Brain pericyte (primary cell): ENCODE measurements at regions not wholly inside any gene's neighbourhood (a gene's known extent, or its start where the extent isn't known, plus 50 kb on each side); places are given as distances from the start of the nearest gene placed in this dataset.

Experiments
- DNase-seq: peaks from one replicate; pipeline ENCODE4 v3.0.0-alpha.2; 2012; ENCODE audit warnings: low read depth, low spot score

GRCh38 chr3:72115307-72115706, 330.4 kb upstream of the PROK2 start:
- DNase-seq, result no peak

GRCh38 chr3:72114773-72115172, 329.8 kb upstream of the PROK2 start:
- DNase-seq, result no peak

GRCh38 chr3:72113964-72114363, 329.0 kb upstream of the PROK2 start:
- DNase-seq, result no peak

- DNase-seq, result no peak
Measured at GRCh38 chr3:72113564-72113963, 328.6 kb upstream of the PROK2 start.

GRCh38 chr3:72112435-72112834, 327.5 kb upstream of the PROK2 start:
- DNase-seq, result no peak

GRCh38 chr3:72111265-72112205, 326.6 kb upstream of the PROK2 start:
- DNase-seq, result no peak

GRCh38 chr3:72109327-72110259, 324.6 kb upstream of the PROK2 start:
- DNase-seq, result no peak

GRCh38 chr3:72105306-72105705, 320.4 kb upstream of the PROK2 start:
- no peak for DNase-seq

GRCh38 chr3:72102112-72102616, 317.2 kb upstream of the PROK2 start:
- no peak for DNase-seq

- DNase-seq, result no peak
Measured at GRCh38 chr3:72101494-72101893, 316.5 kb upstream of the PROK2 start.

GRCh38 chr3:72100601-72101187, 315.7 kb upstream of the PROK2 start:
- DNase-seq, result peak; percentile 26

GRCh38 chr3:72100080-72100511, 315.1 kb upstream of the PROK2 start:
- DNase-seq, result no peak

- no peak for DNase-seq
Measured at GRCh38 chr3:72099326-72100079, 314.6 kb upstream of the PROK2 start.

- no peak for DNase-seq
Measured at GRCh38 chr3:72097053-72097452, 312.1 kb upstream of the PROK2 start.

- DNase-seq, result no peak
Measured at GRCh38 chr3:72095521-72095920, 310.6 kb upstream of the PROK2 start.

GRCh38 chr3:72093992-72094334, 309.0 kb upstream of the PROK2 start:
- no peak for DNase-seq

GRCh38 chr3:72093270-72093991, 308.5 kb upstream of the PROK2 start:
- DNase-seq, result no peak

GRCh38 chr3:72092778-72093177, 307.8 kb upstream of the PROK2 start:
- no peak for DNase-seq

- no peak for DNase-seq
Measured at GRCh38 chr3:72088486-72089025, 303.6 kb upstream of the PROK2 start.

GRCh38 chr3:72087420-72087819, 302.5 kb upstream of the PROK2 start:
- DNase-seq, result no peak
